SK-N-SH (cell line): ENCODE measurements at regions not wholly inside any gene's neighbourhood (a gene's known extent, or its start where the extent isn't known, plus 50 kb on each side); places are given as distances from the start of the nearest gene placed in this dataset.

Source experiments
- CTCF ChIP-seq: fragments of 200-600 bp; sonication (generic); IDR thresholded peaks from 2 replicates; pipeline ENCODE4 v1.6.1; 2017; ENCODE audit warnings: antibody characterized with exemption, mild to moderate bottlenecking, moderate library complexity
- ELF1 ChIP-seq: IDR thresholded peaks from 2 replicates; pipeline ENCODE4 v1.4.0; 2012
- EP300 ChIP-seq, 2 experiments: IDR thresholded peaks; 2 replicates each; pipeline versions ENCODE4 v1.4.0 to v1.6.1; 2012; ENCODE audit warnings: borderline replicate concordance in 1 of 2, low read depth in 1 of 2, low read length in 1 of 2
- FOXM1 ChIP-seq: IDR thresholded peaks from 2 replicates; pipeline ENCODE4 v1.4.0; 2012; ENCODE audit warnings: low read depth, mild to moderate bottlenecking
- JUND ChIP-seq: IDR thresholded peaks from 2 replicates; pipeline ENCODE4 v1.4.0; 2012
- MAX ChIP-seq: IDR thresholded peaks from 2 replicates; pipeline ENCODE4 v1.4.0; 2012; ENCODE audit warnings: low read depth
- MXI1 ChIP-seq: IDR thresholded peaks from 2 replicates; pipeline ENCODE4 v1.6.1; 2012; ENCODE audit warnings: mild to moderate bottlenecking, low read depth, low read length, improper control_type of control experiment
- NRF1 ChIP-seq: IDR thresholded peaks from 2 replicates; pipeline ENCODE4 v1.6.1; 2012; ENCODE audit warnings: low read depth, mild to moderate bottlenecking, low read length
- RAD21 ChIP-seq: IDR thresholded peaks from 2 replicates; pipeline ENCODE4 v1.6.1; 2012; ENCODE audit warnings: mild to moderate bottlenecking, low read length
- SIN3A ChIP-seq: IDR thresholded peaks from 2 replicates; pipeline ENCODE4 v1.6.1; 2012; ENCODE audit warnings: low read depth, mild to moderate bottlenecking, low read length, moderate library complexity, borderline replicate concordance
- YY1 ChIP-seq: IDR thresholded peaks from 2 replicates; pipeline ENCODE4 v1.4.0; 2012; ENCODE audit warnings: low read depth, mild to moderate bottlenecking

GRCh38 chr6:140538926-140539325 lies 1164.5 kb upstream of the CITED2 start:
- TF ChIP-seq CTCF, result peak; percentile 34
- TF ChIP-seq SIN3A, result no peak
- no peak for TF ChIP-seq RAD21
- no peak for TF ChIP-seq EP300 (IDR thresholded peaks at IDR 0.05; ENCODE audit: borderline replicate concordance in 1 of 2, low read depth in 1 of 2, low read length in 1 of 2)
- TF ChIP-seq NRF1, result no peak
- no peak for TF ChIP-seq JUND
- no peak for TF ChIP-seq MXI1
- TF ChIP-seq YY1, result no peak
- no peak for TF ChIP-seq ELF1
- TF ChIP-seq MAX, result 0 out of 2 replicates have a peak, but pooled peaks have one; percentile 38
- no peak for TF ChIP-seq FOXM1
